NB4 (cell line): ENCODE measurements at regions not wholly inside any gene's neighbourhood (a gene's known extent, or its start where the extent isn't known, plus 50 kb on each side); places are given as distances from the start of the nearest gene placed in this dataset.

ENCODE experiments used
- MAX ChIP-seq: IDR thresholded peaks from 2 replicates; pipeline ENCODE4 v1.6.1; 2011; ENCODE audit warnings: low read depth, low read length
- POLR2A ChIP-seq: IDR thresholded peaks from 2 replicates; pipeline ENCODE4 v1.6.1; 2011; ENCODE audit warnings: mild to moderate bottlenecking; ENCODE audit not compliant: insufficient read length; ENCODE audit errors: extremely low read depth
- TF ChIP-seq, protein P1 (sequence below): IDR thresholded peaks from one replicate; pipeline ENCODE4 v1.5.1; 2012; ENCODE audit warnings: low read depth, low read length

- TF ChIP-seq, protein P1, sequence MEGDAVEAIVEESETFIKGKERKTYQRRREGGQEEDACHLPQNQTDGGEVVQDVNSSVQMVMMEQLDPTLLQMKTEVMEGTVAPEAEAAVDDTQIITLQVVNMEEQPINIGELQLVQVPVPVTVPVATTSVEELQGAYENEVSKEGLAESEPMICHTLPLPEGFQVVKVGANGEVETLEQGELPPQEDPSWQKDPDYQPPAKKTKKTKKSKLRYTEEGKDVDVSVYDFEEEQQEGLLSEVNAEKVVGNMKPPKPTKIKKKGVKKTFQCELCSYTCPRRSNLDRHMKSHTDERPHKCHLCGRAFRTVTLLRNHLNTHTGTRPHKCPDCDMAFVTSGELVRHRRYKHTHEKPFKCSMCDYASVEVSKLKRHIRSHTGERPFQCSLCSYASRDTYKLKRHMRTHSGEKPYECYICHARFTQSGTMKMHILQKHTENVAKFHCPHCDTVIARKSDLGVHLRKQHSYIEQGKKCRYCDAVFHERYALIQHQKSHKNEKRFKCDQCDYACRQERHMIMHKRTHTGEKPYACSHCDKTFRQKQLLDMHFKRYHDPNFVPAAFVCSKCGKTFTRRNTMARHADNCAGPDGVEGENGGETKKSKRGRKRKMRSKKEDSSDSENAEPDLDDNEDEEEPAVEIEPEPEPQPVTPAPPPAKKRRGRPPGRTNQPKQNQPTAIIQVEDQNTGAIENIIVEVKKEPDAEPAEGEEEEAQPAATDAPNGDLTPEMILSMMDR: no peak
- no peak for TF ChIP-seq MAX
- no peak for TF ChIP-seq POLR2A
Measured at GRCh38 chr17:27978689-27979175, 63.7 kb upstream of the NLK start.
